Glutamatergic neuron (in vitro differentiated cells): ENCODE measurements at regions not wholly inside any gene's neighbourhood (a gene's known extent, or its start where the extent isn't known, plus 50 kb on each side); places are given as distances from the start of the nearest gene placed in this dataset.
"Not testable (repeated sequence)": the region's sequence is repeated elsewhere in the genome, so short reads cannot be mapped to it uniquely, and the experiment has no call there.

Experiments
- DNase-seq: peaks from one replicate; pipeline ENCODE4 v3.0.0; 2022
- H3K27ac Mint-ChIP-seq: one replicate; pipeline ENCODE4 v1.8.0; 2020; ENCODE audit warnings: mild to moderate bottlenecking, mixed read lengths, inconsistent platforms; ENCODE audit not compliant: unreplicated experiment
- H3K27me3 Mint-ChIP-seq: one replicate; pipeline ENCODE4 v1.8.0; 2020; ENCODE audit warnings: mild to moderate bottlenecking, moderate library complexity, mixed read lengths, inconsistent platforms; ENCODE audit not compliant: unreplicated experiment
- H3K36me3 Mint-ChIP-seq: one replicate; pipeline ENCODE4 v1.8.0; 2020; ENCODE audit warnings: mild to moderate bottlenecking, mixed read lengths, inconsistent platforms; ENCODE audit not compliant: unreplicated experiment
- H3K4me1 Mint-ChIP-seq: one replicate; pipeline ENCODE4 v1.8.0; 2020; ENCODE audit warnings: mild to moderate bottlenecking, low read depth, mixed read lengths, inconsistent platforms; ENCODE audit not compliant: unreplicated experiment
- H3K4me3 Mint-ChIP-seq: one replicate; pipeline ENCODE4 v1.8.0; 2020; ENCODE audit warnings: mild to moderate bottlenecking, mixed read lengths, inconsistent platforms; ENCODE audit not compliant: unreplicated experiment
- H3K9me3 Mint-ChIP-seq: one replicate; pipeline ENCODE4 v1.8.0; 2020; ENCODE audit warnings: mild to moderate bottlenecking, moderate library complexity, mixed read lengths, inconsistent platforms; ENCODE audit not compliant: unreplicated experiment
- TF ChIP-seq, protein P1 (sequence below): fragments of 200-600 bp; sonication (generic); IDR thresholded peaks from one replicate; pipeline ENCODE4 v1.5.0; 2021; ENCODE audit not compliant: partially characterized antibody, unreplicated experiment

DNA sequence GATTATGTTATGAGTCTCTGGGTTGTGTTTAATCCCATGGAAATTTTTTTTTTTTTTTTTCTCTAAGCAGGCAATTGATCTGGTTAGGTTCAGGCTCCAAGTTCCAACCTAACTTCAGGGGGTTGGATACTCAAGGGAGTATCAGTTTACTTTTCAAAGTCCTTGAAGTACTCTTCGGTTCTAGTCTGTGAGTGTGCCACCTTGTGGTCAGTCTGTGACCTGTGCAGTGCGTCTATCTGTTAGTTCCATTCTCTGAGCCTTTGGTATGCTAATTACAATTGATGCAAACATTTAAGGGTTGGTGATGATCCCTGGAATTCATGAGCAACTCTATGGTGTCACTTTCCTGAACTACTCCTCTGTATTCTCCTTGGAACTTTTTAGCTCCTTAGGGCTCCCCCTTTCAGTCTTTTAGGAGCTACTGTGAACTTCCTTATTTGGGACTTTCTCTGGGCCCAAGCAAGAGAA is 342.0 kb downstream of the SOX4 start:
- Mint-ChIP-seq H3K4me3 (no peak overlapping the region), H3K9me3 (no peaks in the 10 kb centered on the region), H3K4me1 (peaks cover 9% of the 10 kb centered on the region), H3K27ac (no peak overlapping the region), H3K36me3 (no peaks in the 10 kb centered on the region), H3K27me3 (peaks cover 2% of the 10 kb centered on the region)
- DNase-seq, result peak; percentile 34
- TF ChIP-seq, protein P1, sequence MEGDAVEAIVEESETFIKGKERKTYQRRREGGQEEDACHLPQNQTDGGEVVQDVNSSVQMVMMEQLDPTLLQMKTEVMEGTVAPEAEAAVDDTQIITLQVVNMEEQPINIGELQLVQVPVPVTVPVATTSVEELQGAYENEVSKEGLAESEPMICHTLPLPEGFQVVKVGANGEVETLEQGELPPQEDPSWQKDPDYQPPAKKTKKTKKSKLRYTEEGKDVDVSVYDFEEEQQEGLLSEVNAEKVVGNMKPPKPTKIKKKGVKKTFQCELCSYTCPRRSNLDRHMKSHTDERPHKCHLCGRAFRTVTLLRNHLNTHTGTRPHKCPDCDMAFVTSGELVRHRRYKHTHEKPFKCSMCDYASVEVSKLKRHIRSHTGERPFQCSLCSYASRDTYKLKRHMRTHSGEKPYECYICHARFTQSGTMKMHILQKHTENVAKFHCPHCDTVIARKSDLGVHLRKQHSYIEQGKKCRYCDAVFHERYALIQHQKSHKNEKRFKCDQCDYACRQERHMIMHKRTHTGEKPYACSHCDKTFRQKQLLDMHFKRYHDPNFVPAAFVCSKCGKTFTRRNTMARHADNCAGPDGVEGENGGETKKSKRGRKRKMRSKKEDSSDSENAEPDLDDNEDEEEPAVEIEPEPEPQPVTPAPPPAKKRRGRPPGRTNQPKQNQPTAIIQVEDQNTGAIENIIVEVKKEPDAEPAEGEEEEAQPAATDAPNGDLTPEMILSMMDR, result peak; percentile 74

DNA sequence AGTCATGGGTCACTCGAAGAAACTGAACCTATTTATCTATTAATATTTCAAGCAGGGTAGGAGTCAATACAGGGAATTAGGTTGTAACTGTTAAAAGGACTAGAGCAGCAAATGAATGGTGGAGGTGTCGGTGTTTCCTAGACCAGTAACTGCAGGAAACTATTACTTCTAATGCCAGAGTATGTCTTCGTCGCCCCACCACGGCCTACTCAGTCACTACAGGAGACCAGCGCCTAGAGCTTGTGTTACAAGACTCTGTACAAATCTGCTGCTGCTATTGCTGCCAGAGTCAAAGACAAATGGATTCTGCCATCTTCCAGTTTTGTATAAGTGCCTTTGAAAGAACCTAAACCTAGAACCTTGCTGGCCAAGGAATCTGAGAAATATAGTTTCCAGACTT is 343.9 kb downstream of the SOX4 start:
- no peaks in the 10 kb centered on the region for H3K36me3 Mint-ChIP-seq
- peaks cover under 1% of the 10 kb centered on the region for H3K27me3 Mint-ChIP-seq
- peaks cover 15% of the 10 kb centered on the region for H3K4me1 Mint-ChIP-seq
- TF ChIP-seq, protein P1, result no peak
- DNase-seq, result no peak
- no peak overlapping the region for H3K4me3 Mint-ChIP-seq
- no peak overlapping the region for H3K27ac Mint-ChIP-seq
- H3K9me3 Mint-ChIP-seq, result no peaks in the 10 kb centered on the region

DNA sequence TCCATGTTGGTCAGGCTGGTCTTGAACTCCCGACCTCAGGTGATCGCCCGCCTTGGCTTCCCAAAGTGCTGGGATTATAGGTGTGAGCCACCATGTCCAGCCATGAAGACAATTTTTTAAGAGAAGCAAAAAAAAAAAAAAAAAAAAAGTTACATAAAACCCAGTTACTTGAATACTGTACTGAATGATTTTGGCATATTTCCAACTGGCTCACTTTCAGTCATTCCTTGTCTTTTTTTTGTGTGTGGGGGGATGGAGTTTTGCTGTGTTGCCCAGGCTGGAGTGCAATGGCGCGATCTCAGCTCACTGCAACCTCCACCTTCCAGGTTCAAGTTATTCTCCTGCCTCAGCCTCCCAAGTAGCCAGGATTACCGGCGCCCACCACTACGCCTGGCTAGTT is 345.5 kb downstream of the SOX4 start:
- H3K27ac Mint-ChIP-seq, H3K9me3 Mint-ChIP-seq, DNase-seq, H3K4me3 Mint-ChIP-seq, H3K27me3 Mint-ChIP-seq, H3K36me3 Mint-ChIP-seq: not testable (repeated sequence)
- H3K4me1 Mint-ChIP-seq, result peaks cover 23% of the 10 kb centered on the region

DNA sequence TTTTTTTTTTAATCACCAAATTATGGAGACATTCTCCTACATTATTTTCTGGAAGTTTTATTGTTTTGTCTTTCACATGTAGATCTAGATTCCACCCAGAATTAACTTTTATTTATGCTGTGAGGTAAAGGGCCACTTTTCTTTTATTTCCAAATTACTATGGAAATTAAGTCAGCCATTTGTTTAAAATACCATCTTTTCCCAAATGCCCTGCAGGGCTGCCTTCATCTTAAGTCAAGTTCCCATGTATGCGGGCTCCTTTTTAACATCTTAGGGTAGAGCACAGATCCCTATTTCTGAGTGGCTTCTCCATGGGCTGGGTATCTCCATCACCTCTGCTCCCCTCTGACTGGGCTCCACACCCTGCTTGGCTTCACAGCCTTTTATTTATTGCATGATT is 348.4 kb downstream of the SOX4 start:
- Mint-ChIP-seq H3K27ac (no peak overlapping the region), H3K36me3 (no peaks in the 10 kb centered on the region), H3K27me3 (peaks cover 3% of the 10 kb centered on the region), H3K4me3 (no peak overlapping the region), H3K9me3 (no peaks in the 10 kb centered on the region), H3K4me1 (peaks cover 20% of the 10 kb centered on the region)
- no peak for DNase-seq
- TF ChIP-seq, protein P1, result no peak

DNA sequence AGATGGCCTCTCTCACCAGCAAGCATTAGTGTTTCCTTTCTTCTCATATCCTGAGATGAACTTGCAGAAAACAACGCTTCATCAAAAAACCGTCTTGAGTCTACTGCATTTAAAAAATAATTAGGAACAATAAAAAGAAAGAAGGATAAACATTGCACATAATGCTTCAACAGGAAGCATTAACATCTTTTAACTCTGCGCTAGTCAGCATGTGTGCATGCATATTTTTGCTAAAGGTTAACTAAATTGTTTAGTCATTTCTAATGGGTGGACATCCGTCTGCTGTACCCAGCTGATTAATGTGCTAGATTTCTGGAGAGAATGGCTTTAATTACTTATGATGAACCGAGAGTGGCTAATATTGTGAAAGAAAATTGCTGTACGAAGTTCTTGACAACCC is 349.3 kb downstream of the SOX4 start:
- H3K36me3 Mint-ChIP-seq, result no peaks in the 10 kb centered on the region
- no peak overlapping the region for H3K4me3 Mint-ChIP-seq
- no peak overlapping the region for H3K27ac Mint-ChIP-seq
- TF ChIP-seq, protein P1, result no peak
- H3K4me1 Mint-ChIP-seq, result peaks cover 22% of the 10 kb centered on the region
- H3K27me3 Mint-ChIP-seq, result peaks cover 3% of the 10 kb centered on the region
- no peak for DNase-seq
- H3K9me3 Mint-ChIP-seq, result peaks cover 1% of the 10 kb centered on the region

DNA sequence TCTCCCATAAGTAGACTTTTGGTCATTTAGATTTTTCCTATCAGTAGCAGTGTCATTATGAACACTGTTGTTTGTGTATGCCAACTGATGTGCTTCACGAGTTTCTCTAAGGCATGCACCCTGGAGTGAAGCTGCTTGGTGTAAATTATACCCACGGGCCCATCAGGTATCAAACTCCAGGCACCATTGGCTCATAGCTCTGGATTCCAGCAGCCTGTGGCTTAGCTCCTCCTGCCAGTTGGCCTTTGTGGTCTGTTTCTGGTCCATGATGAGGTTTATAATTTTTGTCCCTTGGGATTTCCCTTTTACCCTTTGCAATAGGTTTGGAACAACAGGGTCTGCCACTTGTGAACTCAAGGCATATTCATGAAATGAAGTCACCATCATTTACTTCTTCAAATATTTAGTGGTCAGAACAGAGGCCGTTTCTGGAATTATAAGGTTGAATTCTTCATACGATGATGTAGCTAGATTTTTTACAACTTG is 350.5 kb downstream of the PRL start:
- H3K4me1 Mint-ChIP-seq, result peaks cover 41% of the 10 kb centered on the region
- no peak overlapping the region for H3K27ac Mint-ChIP-seq
- H3K27me3 Mint-ChIP-seq, result peaks cover 3% of the 10 kb centered on the region

DNA sequence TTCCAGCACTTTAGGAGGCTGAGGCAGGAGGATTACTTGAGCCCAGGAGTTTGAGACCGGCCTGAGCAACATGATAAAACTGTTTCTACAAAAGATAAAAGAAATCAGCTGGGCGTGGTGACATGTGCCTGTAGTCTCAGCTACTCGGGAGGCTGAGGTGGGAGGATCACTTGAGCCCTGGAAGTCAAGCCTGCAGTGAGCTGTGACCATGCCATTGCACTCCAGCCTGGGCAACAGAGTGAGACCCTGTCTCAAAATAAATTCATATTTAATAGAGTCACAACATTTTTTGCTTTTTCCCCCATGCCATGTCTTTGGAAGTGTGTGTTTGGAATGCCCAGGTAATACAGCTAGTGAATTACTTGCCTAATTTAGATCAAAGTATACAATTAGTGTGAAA is 349.6 kb downstream of the PRL start:
- not testable (repeated sequence) for H3K27ac Mint-ChIP-seq, H3K36me3 Mint-ChIP-seq, H3K4me3 Mint-ChIP-seq

More for the DNA sequence above, 350.5 kb downstream of the PRL start:
- no peak for DNase-seq
- Mint-ChIP-seq H3K9me3 (peaks cover 2% of the 10 kb centered on the region), H3K4me3 (no peak overlapping the region), H3K36me3 (no peaks in the 10 kb centered on the region)
- TF ChIP-seq, protein P1, result no peak

More for the DNA sequence above, 349.6 kb downstream of the PRL start:
- H3K4me1 Mint-ChIP-seq, result peaks cover 39% of the 10 kb centered on the region
- not testable (repeated sequence) for H3K27me3 Mint-ChIP-seq, H3K9me3 Mint-ChIP-seq, DNase-seq
